HG03196 (cell line): ENCODE measurements at regions not wholly inside any gene's neighbourhood (a gene's known extent, or its start where the extent isn't known, plus 50 kb on each side); places are given as distances from the start of the nearest gene placed in this dataset.
A peak's percentile ranks its signal among the peaks of the same experiment; 100 is the strongest.

Experiments used
- ATAC-seq: cut with Tn5 transposase; IDR thresholded peaks from one replicate; pipeline ENCODE4 v1.9.1; 2021; ENCODE audit not compliant: unreplicated experiment

GRCh38 chr14:39739796-39740195 is 307.6 kb upstream of the FBXO33 start:
- no peak for ATAC-seq

GRCh38 chr14:39734306-39734705 is 302.1 kb upstream of the FBXO33 start:
- ATAC-seq, result no peak

GRCh38 chr14:39733741-39734140 is 301.5 kb upstream of the FBXO33 start:
- no peak for ATAC-seq

- no peak for ATAC-seq
These were observed 299.7 kb upstream of the FBXO33 start for GRCh38 chr14:39731912-39732311.

- ATAC-seq, result no peak
These were observed 294.3 kb upstream of the FBXO33 start for GRCh38 chr14:39726563-39726962.

- ATAC-seq, result no peak
These were observed 290.5 kb upstream of the FBXO33 start for GRCh38 chr14:39722547-39723273.

- no peak for ATAC-seq
These were observed 284.8 kb upstream of the FBXO33 start for GRCh38 chr14:39716987-39717570.

- no peak for ATAC-seq
These were observed 280.2 kb upstream of the FBXO33 start for GRCh38 chr14:39712293-39712999.

GRCh38 chr14:39704594-39704993 is 272.4 kb upstream of the FBXO33 start:
- ATAC-seq, result no peak

- ATAC-seq, result no peak
These were observed 262.1 kb upstream of the FBXO33 start for GRCh38 chr14:39694341-39694740.

- no peak for ATAC-seq
These were observed 251.5 kb upstream of the FBXO33 start for GRCh38 chr14:39683691-39684260.

- ATAC-seq, result no peak
These were observed 250.3 kb upstream of the FBXO33 start for GRCh38 chr14:39682582-39682981.

- ATAC-seq, result no peak
These were observed 249.7 kb upstream of the FBXO33 start for GRCh38 chr14:39681782-39682399.

GRCh38 chr14:39680777-39681176 is 248.5 kb upstream of the FBXO33 start:
- peak; percentile 63 for ATAC-seq

GRCh38 chr14:39673734-39674133 is 241.5 kb upstream of the FBXO33 start:
- ATAC-seq, result no peak

GRCh38 chr14:39673270-39673711 is 241.1 kb upstream of the FBXO33 start:
- no peak for ATAC-seq

- ATAC-seq, result no peak
These were observed 236.2 kb upstream of the FBXO33 start for GRCh38 chr14:39668449-39668848.

- ATAC-seq, result no peak
These were observed 234.2 kb upstream of the FBXO33 start for GRCh38 chr14:39666386-39666785.

- ATAC-seq, result no peak
These were observed 232.8 kb upstream of the FBXO33 start for GRCh38 chr14:39665075-39665475.

GRCh38 chr14:39664646-39665045 is 232.4 kb upstream of the FBXO33 start:
- ATAC-seq, result no peak

- ATAC-seq, result no peak
These were observed 209.0 kb upstream of the FBXO33 start for GRCh38 chr14:39641224-39641623.
